Smooth muscle cell (in vitro differentiated cells): ENCODE measurements at regions not wholly inside any gene's neighbourhood (a gene's known extent, or its start where the extent isn't known, plus 50 kb on each side); places are given as distances from the start of the nearest gene placed in this dataset.

Source experiments
- DNase-seq: peaks from one replicate; lab custom pipeline; 2025; ENCODE audit not compliant: unreplicated experiment; lab: John Stamatoyannopoulos, UW
- H2AFZ ChIP-seq: fragments of 200-600 bp; sonication (generic); 2 replicates; pipeline ENCODE4 v1.6.0; 2016; ENCODE audit warnings: antibody characterized with exemption, low read depth, mild to moderate bottlenecking
- H3F3A ChIP-seq: fragments of 200-600 bp; sonication (generic); 2 replicates; pipeline ENCODE4 v1.6.0; 2017; ENCODE audit warnings: antibody characterized with exemption, low read depth
- H3K27ac ChIP-seq: fragments of 200-600 bp; sonication (generic); 2 replicates; pipeline ENCODE4 v1.5.1; 2016; ENCODE audit warnings: low read depth, mild to moderate bottlenecking
- H3K27me3 ChIP-seq: fragments of 200-600 bp; sonication (generic); 2 replicates; pipeline ENCODE4 v1.6.1; 2016; ENCODE audit warnings: low read depth, mild to moderate bottlenecking
- H3K36me3 ChIP-seq: fragments of 200-600 bp; sonication (generic); 2 replicates; pipeline ENCODE4 v1.5.1; 2016; ENCODE audit warnings: low read depth
- H3K4me1 ChIP-seq: fragments of 200-600 bp; sonication (generic); 2 replicates; pipeline ENCODE4 v1.5.1; 2016; ENCODE audit warnings: low read depth
- H3K4me2 ChIP-seq: fragments of 200-600 bp; sonication (generic); 2 replicates; pipeline ENCODE4 v1.6.0; 2016; ENCODE audit warnings: mild to moderate bottlenecking
- H3K4me3 ChIP-seq: fragments of 200-600 bp; sonication (generic); 2 replicates; pipeline ENCODE4 v1.5.1; 2016; ENCODE audit warnings: mild to moderate bottlenecking
- H3K79me2 ChIP-seq: fragments of 200-600 bp; sonication (generic); 2 replicates; pipeline ENCODE4 v1.6.0; 2016; ENCODE audit warnings: low read depth, mild to moderate bottlenecking
- H3K9ac ChIP-seq: fragments of 200-600 bp; sonication (generic); 2 replicates; pipeline ENCODE4 v1.6.0; 2016; ENCODE audit warnings: low read depth
- H3K9me3 ChIP-seq: fragments of 200-600 bp; sonication (generic); replicated peaks from 2 replicates; pipeline ENCODE4 v1.5.1; 2016; ENCODE audit warnings: low read depth
- H4K20me1 ChIP-seq: fragments of 200-600 bp; sonication (generic); 2 replicates; pipeline ENCODE4 v1.6.0; 2016; ENCODE audit warnings: low read depth
- WGBS: methylation state at CpG from one replicate; pipeline ENCODE4 v1.1.7; 2016; ENCODE audit warnings: low lambda C conversion rate; 5-methylcytosine and 5-hydroxymethylcytosine counted together
- TF ChIP-seq, protein P1 (sequence below): fragments of 200-600 bp; sonication (generic); IDR thresholded peaks from 2 replicates; pipeline ENCODE4 v1.5.1; 2017; ENCODE audit warnings: borderline replicate concordance, mild to moderate bottlenecking, antibody characterized with exemption; ENCODE audit not compliant: insufficient read depth, poor library complexity, severe bottlenecking

DNA sequence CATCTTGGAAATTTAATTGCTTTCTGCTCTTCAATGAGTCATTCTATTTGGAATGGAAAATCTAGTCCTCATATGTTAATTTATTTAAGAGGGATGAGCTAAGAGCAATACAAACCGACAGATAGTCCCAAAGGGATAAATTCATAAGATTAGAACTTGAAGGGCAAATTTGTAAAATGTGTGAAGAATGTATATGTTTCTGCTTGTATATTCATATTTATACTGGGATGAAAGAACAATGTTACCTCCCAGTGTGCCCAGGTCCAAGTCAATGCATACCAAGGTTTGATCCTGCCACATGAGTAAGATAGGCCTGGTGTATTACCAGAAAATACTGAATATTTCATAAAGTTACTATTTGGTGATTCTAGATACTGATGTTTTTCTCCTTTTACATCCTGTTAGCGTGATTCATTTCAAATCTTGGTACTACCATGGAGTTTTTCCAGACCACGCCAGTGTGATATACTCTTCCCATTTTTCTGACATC is 255.6 kb upstream of the SEMA6D start:
- Histone ChIP-seq H3K4me3 (no peak overlapping the region), H3K4me1 (no peaks in the 10 kb centered on the region), H3K79me2 (no peaks in the 10 kb centered on the region), H3K9ac (no peak overlapping the region), H3K27ac (no peak overlapping the region), H4K20me1 (no peaks in the 10 kb centered on the region), H3K36me3 (no peaks in the 10 kb centered on the region), H3K9me3 (no peaks in the 10 kb centered on the region), H3K4me2 (no peak overlapping the region), H3K27me3 (no peaks in the 10 kb centered on the region), H2AFZ (no peak overlapping the region), H3F3A (no peaks in the 10 kb centered on the region)
- no peak for DNase-seq
- WGBS = 89% methylated on average over 3 of the region's 3 CpGs
- TF ChIP-seq, protein P1, sequence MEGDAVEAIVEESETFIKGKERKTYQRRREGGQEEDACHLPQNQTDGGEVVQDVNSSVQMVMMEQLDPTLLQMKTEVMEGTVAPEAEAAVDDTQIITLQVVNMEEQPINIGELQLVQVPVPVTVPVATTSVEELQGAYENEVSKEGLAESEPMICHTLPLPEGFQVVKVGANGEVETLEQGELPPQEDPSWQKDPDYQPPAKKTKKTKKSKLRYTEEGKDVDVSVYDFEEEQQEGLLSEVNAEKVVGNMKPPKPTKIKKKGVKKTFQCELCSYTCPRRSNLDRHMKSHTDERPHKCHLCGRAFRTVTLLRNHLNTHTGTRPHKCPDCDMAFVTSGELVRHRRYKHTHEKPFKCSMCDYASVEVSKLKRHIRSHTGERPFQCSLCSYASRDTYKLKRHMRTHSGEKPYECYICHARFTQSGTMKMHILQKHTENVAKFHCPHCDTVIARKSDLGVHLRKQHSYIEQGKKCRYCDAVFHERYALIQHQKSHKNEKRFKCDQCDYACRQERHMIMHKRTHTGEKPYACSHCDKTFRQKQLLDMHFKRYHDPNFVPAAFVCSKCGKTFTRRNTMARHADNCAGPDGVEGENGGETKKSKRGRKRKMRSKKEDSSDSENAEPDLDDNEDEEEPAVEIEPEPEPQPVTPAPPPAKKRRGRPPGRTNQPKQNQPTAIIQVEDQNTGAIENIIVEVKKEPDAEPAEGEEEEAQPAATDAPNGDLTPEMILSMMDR = no peak

DNA sequence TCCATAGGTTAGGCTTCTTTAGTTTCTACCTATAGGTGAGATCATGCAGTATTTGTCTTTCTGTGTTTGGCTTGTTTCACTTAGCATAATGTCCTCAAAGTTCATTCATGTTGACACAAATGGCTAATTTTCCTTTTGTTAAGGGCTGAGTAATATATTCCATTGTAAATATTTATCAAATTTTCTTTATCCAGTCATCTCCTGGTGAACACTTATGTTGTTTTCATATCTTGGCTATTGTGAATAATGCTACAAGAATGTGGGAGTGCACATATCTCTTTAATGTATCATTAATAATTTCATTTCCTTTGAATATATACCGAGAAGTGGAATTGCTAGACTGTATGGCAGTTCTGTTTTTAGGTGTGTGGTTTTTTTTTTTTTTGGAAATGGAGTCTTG is 250.9 kb upstream of the SEMA6D start:
- Histone ChIP-seq H2AFZ (no peak overlapping the region), H3K36me3 (no peaks in the 10 kb centered on the region), H3K4me2 (no peak overlapping the region), H3K27me3 (no peaks in the 10 kb centered on the region), H3K4me3 (no peak overlapping the region), H4K20me1 (no peaks in the 10 kb centered on the region), H3K9ac (no peak overlapping the region), H3F3A (no peaks in the 10 kb centered on the region), H3K4me1 (no peaks in the 10 kb centered on the region), H3K9me3 (no peaks in the 10 kb centered on the region), H3K27ac (no peak overlapping the region), H3K79me2 (no peaks in the 10 kb centered on the region)
- TF ChIP-seq, protein P1 = no peak
- no peak for DNase-seq
- WGBS = 90% methylated on average over 1 of the region's 1 CpG

DNA sequence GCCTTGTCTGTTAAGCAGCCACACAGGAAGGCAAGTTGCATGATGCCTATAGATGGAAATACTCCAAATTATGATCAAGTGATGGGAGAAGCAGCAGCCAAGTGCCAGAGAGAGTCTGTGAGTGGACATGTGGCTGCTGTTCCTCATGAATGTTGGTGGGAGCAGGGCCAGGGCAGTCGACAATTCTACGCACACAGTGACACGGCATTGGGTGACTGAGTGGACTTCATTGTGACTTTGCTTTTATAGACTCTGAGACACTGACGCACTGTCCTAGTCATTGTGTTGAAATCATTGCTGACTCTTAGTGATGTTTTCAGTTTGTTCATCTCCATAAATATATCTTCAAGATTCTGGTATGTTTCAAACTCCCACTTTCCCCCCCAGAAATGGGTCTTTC is 246.3 kb upstream of the SEMA6D start:
- DNase-seq = no peak
- no peak overlapping the region for H3K27ac ChIP-seq
- TF ChIP-seq, protein P1 = no peak
- no peaks in the 10 kb centered on the region for H3F3A ChIP-seq
- H4K20me1 ChIP-seq = no peaks in the 10 kb centered on the region
- no peak overlapping the region for H3K9ac ChIP-seq
- H2AFZ ChIP-seq = no peak overlapping the region
- 87% methylated on average over 4 of the region's 4 CpGs for WGBS
- H3K79me2 ChIP-seq = no peaks in the 10 kb centered on the region
- no peak overlapping the region for H3K4me2 ChIP-seq
- H3K9me3 ChIP-seq = no peaks in the 10 kb centered on the region
- no peaks in the 10 kb centered on the region for H3K36me3 ChIP-seq
- no peaks in the 10 kb centered on the region for H3K4me1 ChIP-seq
- H3K4me3 ChIP-seq = no peak overlapping the region
- no peaks in the 10 kb centered on the region for H3K27me3 ChIP-seq

DNA sequence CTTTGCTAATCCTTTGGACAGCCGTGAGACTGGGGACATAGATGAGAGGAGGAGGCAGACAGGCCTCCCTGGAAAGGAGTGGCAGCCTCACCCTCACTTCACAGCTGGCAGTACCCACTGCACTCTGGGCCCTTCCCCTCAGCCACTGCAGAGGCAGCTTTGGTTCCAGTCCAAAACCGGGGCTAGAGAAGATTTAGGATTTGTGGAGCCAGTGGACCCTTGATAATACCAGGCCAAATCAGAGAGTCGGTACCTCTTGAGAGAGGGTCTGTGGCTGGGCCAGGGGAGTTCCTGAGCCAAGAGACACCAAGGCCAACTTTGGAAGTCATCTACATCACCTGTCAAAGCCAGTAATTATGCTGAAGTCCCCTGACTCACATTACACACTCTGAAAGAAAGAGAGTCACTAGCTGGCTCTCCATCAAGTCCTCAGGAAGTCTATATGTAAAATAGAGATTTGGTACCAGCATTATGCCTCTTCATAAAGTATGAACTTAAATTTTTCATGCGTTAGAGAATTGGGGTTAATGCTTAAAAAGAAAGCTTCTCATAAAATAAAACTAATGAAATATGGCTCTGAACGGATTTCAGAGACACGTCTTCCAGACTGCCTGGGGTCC is 244.1 kb upstream of the SEMA6D start:
- Histone ChIP-seq H3K36me3 (no peaks in the 10 kb centered on the region), H3K27ac (no peak overlapping the region), H3K27me3 (no peaks in the 10 kb centered on the region), H3K79me2 (no peaks in the 10 kb centered on the region), H3F3A (no peaks in the 10 kb centered on the region), H3K9me3 (no peaks in the 10 kb centered on the region), H3K9ac (no peak overlapping the region), H3K4me2 (no peak overlapping the region), H3K4me1 (no peaks in the 10 kb centered on the region), H2AFZ (no peak overlapping the region), H4K20me1 (no peaks in the 10 kb centered on the region), H3K4me3 (no peak overlapping the region)
- TF ChIP-seq, protein P1 = no peak
- DNase-seq = no peak
- 85% methylated on average over 6 of the region's 6 CpGs for WGBS
